GM18508 (cell line): ENCODE measurements at regions not wholly inside any gene's neighbourhood (a gene's known extent, or its start where the extent isn't known, plus 50 kb on each side); places are given as distances from the start of the nearest gene placed in this dataset.

Experiments
- ATAC-seq: cut with Tn5 transposase; IDR thresholded peaks from one replicate; pipeline ENCODE4 v1.9.1; 2021; ENCODE audit warnings: moderate number of reproducible peaks; ENCODE audit not compliant: insufficient read depth, unreplicated experiment

GRCh38 chr16:86052115-86052670 is 153.2 kb downstream of the IRF8 start:
- ATAC-seq = no peak

GRCh38 chr16:86052926-86053325 is 154.0 kb downstream of the IRF8 start:
- no peak for ATAC-seq

GRCh38 chr16:86059253-86060171 is 160.6 kb downstream of the IRF8 start:
- no peak for ATAC-seq

GRCh38 chr16:86060381-86061317 is 161.7 kb downstream of the IRF8 start:
- no peak for ATAC-seq

- ATAC-seq = no peak
Measured at GRCh38 chr16:86061318-86061695, 162.3 kb downstream of the IRF8 start.

- no peak for ATAC-seq
Measured at GRCh38 chr16:86061721-86062120, 162.8 kb downstream of the IRF8 start.

GRCh38 chr16:86062271-86062965 is 163.5 kb downstream of the IRF8 start:
- ATAC-seq = no peak

GRCh38 chr16:86063760-86064405 is 164.9 kb downstream of the IRF8 start:
- ATAC-seq = no peak

GRCh38 chr16:86064431-86065250 is 165.7 kb downstream of the IRF8 start:
- ATAC-seq = no peak

GRCh38 chr16:86065711-86066110 is 166.7 kb downstream of the IRF8 start:
- no peak for ATAC-seq

GRCh38 chr16:86066811-86067210 is 167.8 kb downstream of the IRF8 start:
- no peak for ATAC-seq

GRCh38 chr16:86067516-86067915 is 168.6 kb downstream of the IRF8 start:
- ATAC-seq = no peak

GRCh38 chr16:86067936-86068335 is 169.0 kb downstream of the IRF8 start:
- ATAC-seq = no peak

GRCh38 chr16:86068722-86069121 is 169.8 kb downstream of the IRF8 start:
- ATAC-seq = no peak

- ATAC-seq = no peak
Measured at GRCh38 chr16:86069736-86070298, 170.9 kb downstream of the IRF8 start.

GRCh38 chr16:86070484-86070883 is 171.5 kb downstream of the IRF8 start:
- ATAC-seq = no peak

GRCh38 chr16:86070971-86071370 is 172.0 kb downstream of the IRF8 start:
- no peak for ATAC-seq

- ATAC-seq = no peak
Measured at GRCh38 chr16:86071611-86072240, 172.8 kb downstream of the IRF8 start.
